ENCODE measurements at regions not wholly inside any gene's neighbourhood (a gene's known extent, or its start where the extent isn't known, plus 50 kb on each side); places are given as distances from the start of the nearest gene placed in this dataset.

DNA sequence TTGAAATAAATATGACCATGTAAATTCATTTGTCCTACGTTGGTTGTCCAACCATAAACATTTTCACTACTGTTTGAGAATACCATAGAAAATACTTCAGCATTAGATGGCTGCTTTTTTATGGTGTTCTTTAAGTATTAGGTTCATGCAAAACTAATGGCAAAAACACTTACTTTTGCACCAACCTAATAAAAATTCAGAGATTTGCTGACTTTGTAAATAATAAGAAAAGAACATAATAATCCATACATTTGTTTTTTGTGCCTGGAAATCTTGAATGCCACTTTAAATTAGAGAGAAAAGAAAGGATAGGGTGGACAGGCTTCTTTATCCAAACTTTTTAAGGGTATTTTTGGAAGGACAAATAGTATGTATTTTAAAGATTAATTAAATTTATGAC lies 719.7 kb upstream of the TYRP1 start:
- Histone ChIP-seq H3K4me3 (ENCODE audit: control insufficient read depth in 1 of 2, extremely low read depth in 1 of 2, low read length in 1 of 2) (no peak overlapping the region), H3K36me3 (ENCODE audit: control insufficient read depth in 2 of 2, extremely low read depth in 1 of 2, insufficient read depth in 1 of 2, low read length in 1 of 2) (no peaks in the 10 kb centered on the region), H3K4me1 (ENCODE audit: control insufficient read depth in 1 of 2, extremely low read depth in 1 of 2, insufficient read depth in 2 of 2, low read length in 2 of 2) (no peaks in the 10 kb centered on the region), H3K27me3 (replicated peaks in 1 of 2; ENCODE audit: control insufficient read depth in 2 of 2, extremely low read depth in 1 of 2, insufficient read depth in 2 of 2, low read length in 1 of 2) (no peaks in the 10 kb centered on the region), H3K9me3 (no peaks in the 10 kb centered on the region), H3K27ac (ENCODE audit: low read length) (no peak overlapping the region)
- H3K27ac Mint-ChIP-seq: no peak overlapping the region
- ChIA-PET POLR2A (no interaction called here), CTCF (no interaction called here)
- no peaks in the 10 kb centered on the region for H3K4me1 Mint-ChIP-seq
- H3K27me3 Mint-ChIP-seq: no peaks in the 10 kb centered on the region
- ATAC-seq (replicated peaks in 1 of 4): no peak
- H3K4me3 Mint-ChIP-seq: no peak overlapping the region
- H3K36me3 Mint-ChIP-seq: no peaks in the 10 kb centered on the region
- no CpG with 5 or more reads among the region's 1 CpG for WGBS (ENCODE audit: insufficient coverage)
- no peak for DNase-seq
- H3K9me3 Mint-ChIP-seq: peaks cover 14 to 32% (median 23%) of the 10 kb centered on the region in 3 donors

DNA sequence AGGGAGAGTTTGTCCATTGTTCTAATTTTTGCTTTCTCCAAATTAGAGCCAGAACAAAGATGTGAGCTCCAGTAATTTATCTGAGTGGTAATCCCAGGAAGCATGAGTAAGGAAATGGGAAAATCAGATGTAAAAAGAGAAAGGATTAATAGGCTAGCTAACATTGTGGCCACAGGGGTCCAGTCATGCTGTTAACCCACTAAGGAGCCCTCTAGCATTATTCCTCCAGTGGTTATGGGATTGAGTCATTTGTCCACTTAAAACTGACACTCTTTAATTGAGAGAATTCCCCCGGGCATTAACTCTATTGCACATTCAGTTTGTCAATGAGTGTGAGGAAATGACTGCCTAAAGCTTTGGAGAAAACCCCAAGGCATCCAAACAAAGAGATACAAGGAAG lies 700.3 kb upstream of the TYRP1 start:
- H3K27me3 Mint-ChIP-seq: no peaks in the 10 kb centered on the region
- CTCF ChIA-PET: interaction anchor here in 1 of 2 donors (0.6 kb wide), 1 partner anchor 41 kb away, joined by 3 read pairs; no protein-coding TSS in a partner anchor
- WGBS (ENCODE audit: insufficient coverage): no CpG with 5 or more reads among the region's 1 CpG

DNA sequence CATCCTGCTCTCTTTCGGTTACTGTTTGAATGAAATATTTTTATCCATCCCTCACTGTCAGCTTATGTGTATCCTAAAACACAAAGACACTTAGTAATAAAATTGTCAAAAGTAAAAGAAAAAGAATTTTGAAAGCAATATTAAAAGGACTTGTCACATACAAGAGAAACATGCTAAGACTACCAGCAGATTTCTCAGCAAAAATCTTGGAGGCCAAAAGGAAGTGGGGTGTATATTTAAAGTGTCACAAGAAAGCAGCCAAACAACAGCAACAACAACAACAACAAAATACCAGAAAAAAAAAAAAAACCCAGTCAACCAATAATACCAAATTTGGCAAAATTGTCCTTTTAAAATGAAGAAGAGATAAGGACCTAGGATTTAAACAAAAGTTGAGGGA lies 678.7 kb upstream of the TYRP1 start:
- Histone ChIP-seq H3K27me3 (replicated peaks in 1 of 2; ENCODE audit: control insufficient read depth in 2 of 2, extremely low read depth in 1 of 2, insufficient read depth in 2 of 2, low read length in 1 of 2) (no peaks in the 10 kb centered on the region), H3K9me3 (no peaks in the 10 kb centered on the region), H3K4me1 (ENCODE audit: control insufficient read depth in 1 of 2, extremely low read depth in 1 of 2, insufficient read depth in 2 of 2, low read length in 2 of 2) (no peaks in the 10 kb centered on the region), H3K36me3 (ENCODE audit: control insufficient read depth in 2 of 2, extremely low read depth in 1 of 2, insufficient read depth in 1 of 2, low read length in 1 of 2) (no peaks in the 10 kb centered on the region), H3K27ac (ENCODE audit: low read length) (no peak overlapping the region), H3K4me3 (ENCODE audit: control insufficient read depth in 1 of 2, extremely low read depth in 1 of 2, low read length in 1 of 2) (no peak overlapping the region)
- Mint-ChIP-seq H3K4me1 (no peaks in the 10 kb centered on the region), H3K9me3 (peaks cover 14 to 52% (median 28%) of the 10 kb centered on the region in 3 donors), H3K27ac (no peak overlapping the region), H3K4me3 (no peak overlapping the region), H3K36me3 (no peaks in the 10 kb centered on the region), H3K27me3 (no peaks in the 10 kb centered on the region)
- WGBS (ENCODE audit: insufficient coverage): no CpG with 5 or more reads among the region's 1 CpG
- ChIA-PET POLR2A (no interaction called here), CTCF (no interaction called here)
- no peak for ATAC-seq (replicated peaks in 1 of 4)
- DNase-seq: no peak

More for the DNA sequence above, 700.3 kb upstream of the TYRP1 start:
- H3K27me3 ChIP-seq (replicated peaks in 1 of 2; ENCODE audit: control insufficient read depth in 2 of 2, extremely low read depth in 1 of 2, insufficient read depth in 2 of 2, low read length in 1 of 2): no peaks in the 10 kb centered on the region
- no peaks in the 10 kb centered on the region for H3K4me1 ChIP-seq (ENCODE audit: control insufficient read depth in 1 of 2, extremely low read depth in 1 of 2, insufficient read depth in 2 of 2, low read length in 2 of 2)
- H3K9me3 ChIP-seq: peaks cover 3% of the 10 kb centered on the region
- no peak for ATAC-seq (replicated peaks in 1 of 4)
- Mint-ChIP-seq H3K36me3 (no peaks in the 10 kb centered on the region), H3K4me1 (no peaks in the 10 kb centered on the region), H3K4me3 (no peak overlapping the region), H3K27ac (no peak overlapping the region), H3K9me3 (peaks cover 9 to 17% (median 9%) of the 10 kb centered on the region in 3 donors)
- no peak for DNase-seq
- POLR2A ChIA-PET: interaction anchor here in 1 of 2 donors (0.5 kb wide), 1 partner anchor 393 kb away, joined by 3 read pairs; no protein-coding TSS in a partner anchor
- no peak overlapping the region for H3K4me3 ChIP-seq (ENCODE audit: control insufficient read depth in 1 of 2, extremely low read depth in 1 of 2, low read length in 1 of 2)
- H3K36me3 ChIP-seq (ENCODE audit: control insufficient read depth in 2 of 2, extremely low read depth in 1 of 2, insufficient read depth in 1 of 2, low read length in 1 of 2): no peaks in the 10 kb centered on the region
- no peak overlapping the region for H3K27ac ChIP-seq (ENCODE audit: low read length)

DNA sequence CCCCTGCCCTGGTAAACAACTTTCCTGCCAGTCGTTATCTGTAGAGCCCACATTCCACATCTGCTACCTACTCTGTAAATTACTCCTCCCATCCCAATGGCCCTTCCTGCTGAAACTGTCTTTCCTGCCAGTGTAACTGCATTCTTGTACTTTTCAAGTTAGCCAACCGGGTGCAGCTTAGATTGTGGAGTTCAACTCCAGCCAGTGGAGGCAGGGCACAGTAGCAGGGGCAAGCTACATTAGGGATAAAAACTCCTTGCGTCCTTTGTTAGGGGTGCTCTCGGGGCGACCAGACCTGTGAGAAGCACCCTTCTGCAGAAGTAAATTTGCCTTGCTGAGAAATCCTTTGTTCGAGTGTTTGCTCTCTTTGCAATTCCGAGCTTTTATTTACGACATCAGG lies 639.0 kb upstream of the TYRP1 start:
- H3K4me1 Mint-ChIP-seq: no peaks in the 10 kb centered on the region
- Histone ChIP-seq H3K9me3 (no peaks in the 10 kb centered on the region), H3K27ac (ENCODE audit: low read length) (no peak overlapping the region), H3K27me3 (replicated peaks in 1 of 2; ENCODE audit: control insufficient read depth in 2 of 2, extremely low read depth in 1 of 2, insufficient read depth in 2 of 2, low read length in 1 of 2) (no peaks in the 10 kb centered on the region), H3K4me3 (ENCODE audit: control insufficient read depth in 1 of 2, extremely low read depth in 1 of 2, low read length in 1 of 2) (no peak overlapping the region), H3K36me3 (ENCODE audit: control insufficient read depth in 2 of 2, extremely low read depth in 1 of 2, insufficient read depth in 1 of 2, low read length in 1 of 2) (no peaks in the 10 kb centered on the region), H3K4me1 (ENCODE audit: control insufficient read depth in 1 of 2, extremely low read depth in 1 of 2, insufficient read depth in 2 of 2, low read length in 2 of 2) (no peaks in the 10 kb centered on the region)
- CTCF ChIA-PET: no interaction called here
- H3K27me3 Mint-ChIP-seq: no peaks in the 10 kb centered on the region
- ATAC-seq (replicated peaks in 1 of 4) (no peak), DNase-seq (no peak)
- H3K4me3 Mint-ChIP-seq: no peak overlapping the region
- no peak overlapping the region for H3K27ac Mint-ChIP-seq
- 88% methylated on average over 2 of the region's 8 CpGs for WGBS (ENCODE audit: insufficient coverage)
- peaks cover 22 to 56% (median 34%) of the 10 kb centered on the region in 3 donors for H3K9me3 Mint-ChIP-seq
- H3K36me3 Mint-ChIP-seq: no peaks in the 10 kb centered on the region
- POLR2A ChIA-PET: interaction anchor here in 1 of 2 donors (0.7 kb wide), 1 partner anchor 432 kb away, joined by 4 read pairs; no protein-coding TSS in a partner anchor

DNA sequence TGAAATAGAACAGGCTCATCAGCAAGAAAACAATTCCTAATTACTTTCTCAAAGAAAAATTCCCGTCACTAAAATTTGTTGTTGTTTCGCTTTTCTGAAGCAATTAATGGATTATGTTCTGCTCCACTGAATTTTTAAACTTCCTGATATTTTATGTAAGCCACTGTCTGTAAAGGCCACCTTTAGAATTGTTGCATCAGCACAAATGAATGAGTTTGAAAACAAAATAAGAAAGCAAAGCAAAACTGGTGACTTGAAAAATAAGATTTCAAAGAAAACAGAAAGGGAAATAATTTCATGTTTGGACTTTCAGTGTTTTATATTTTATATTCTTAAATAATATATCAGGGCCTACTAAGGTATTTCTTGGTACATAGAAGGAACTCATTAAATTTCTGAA lies 636.3 kb upstream of the TYRP1 start:
- Mint-ChIP-seq H3K27ac (no peak overlapping the region), H3K9me3 (peaks cover 28 to 58% (median 46%) of the 10 kb centered on the region in 3 donors), H3K36me3 (no peaks in the 10 kb centered on the region), H3K27me3 (no peaks in the 10 kb centered on the region), H3K4me1 (no peaks in the 10 kb centered on the region), H3K4me3 (no peak overlapping the region)
- Histone ChIP-seq H3K36me3 (ENCODE audit: control insufficient read depth in 2 of 2, extremely low read depth in 1 of 2, insufficient read depth in 1 of 2, low read length in 1 of 2) (no peaks in the 10 kb centered on the region), H3K27ac (ENCODE audit: low read length) (no peak overlapping the region), H3K27me3 (replicated peaks in 1 of 2; ENCODE audit: control insufficient read depth in 2 of 2, extremely low read depth in 1 of 2, insufficient read depth in 2 of 2, low read length in 1 of 2) (no peaks in the 10 kb centered on the region), H3K9me3 (no peaks in the 10 kb centered on the region), H3K4me3 (ENCODE audit: control insufficient read depth in 1 of 2, extremely low read depth in 1 of 2, low read length in 1 of 2) (no peak overlapping the region), H3K4me1 (ENCODE audit: control insufficient read depth in 1 of 2, extremely low read depth in 1 of 2, insufficient read depth in 2 of 2, low read length in 2 of 2) (no peaks in the 10 kb centered on the region)
- ChIA-PET CTCF (no interaction called here), POLR2A (no interaction called here)
- ATAC-seq (replicated peaks in 1 of 4): no peak
- WGBS (ENCODE audit: insufficient coverage): 80% methylated on average over 2 of the region's 2 CpGs
- DNase-seq: no peak

DNA sequence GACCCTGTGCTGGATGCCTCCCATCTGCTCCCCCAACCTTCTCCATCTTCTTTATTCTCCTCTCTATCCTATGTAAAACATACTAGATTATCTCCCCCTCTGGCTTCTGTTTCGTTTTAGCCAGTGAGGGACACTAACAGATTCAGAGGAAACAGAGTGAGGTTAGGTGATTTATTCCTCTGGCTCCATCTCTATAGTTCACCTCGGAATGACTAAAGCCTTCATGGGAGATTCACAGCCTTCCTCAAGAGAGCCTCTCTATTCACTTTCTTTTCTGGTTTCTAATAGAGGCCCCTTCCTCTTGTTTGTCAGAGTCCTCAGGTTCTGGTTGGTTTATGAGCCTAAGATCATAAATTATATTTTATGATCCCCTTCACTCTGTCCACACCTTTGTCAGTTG lies 633.1 kb upstream of the TYRP1 start:
- Histone ChIP-seq H3K36me3 (ENCODE audit: control insufficient read depth in 2 of 2, extremely low read depth in 1 of 2, insufficient read depth in 1 of 2, low read length in 1 of 2) (no peaks in the 10 kb centered on the region), H3K4me1 (ENCODE audit: control insufficient read depth in 1 of 2, extremely low read depth in 1 of 2, insufficient read depth in 2 of 2, low read length in 2 of 2) (no peaks in the 10 kb centered on the region), H3K9me3 (no peaks in the 10 kb centered on the region), H3K4me3 (ENCODE audit: control insufficient read depth in 1 of 2, extremely low read depth in 1 of 2, low read length in 1 of 2) (no peak overlapping the region), H3K27me3 (replicated peaks in 1 of 2; ENCODE audit: control insufficient read depth in 2 of 2, extremely low read depth in 1 of 2, insufficient read depth in 2 of 2, low read length in 1 of 2) (no peaks in the 10 kb centered on the region), H3K27ac (ENCODE audit: low read length) (no peak overlapping the region)
- no peaks in the 10 kb centered on the region for H3K36me3 Mint-ChIP-seq
- POLR2A ChIA-PET: no interaction called here
- no peak overlapping the region for H3K27ac Mint-ChIP-seq
- CTCF ChIA-PET: no interaction called here
- peaks cover 7 to 35% (median 24%) of the 10 kb centered on the region in 3 donors for H3K9me3 Mint-ChIP-seq
- H3K27me3 Mint-ChIP-seq: no peaks in the 10 kb centered on the region
- DNase-seq (no peak), ATAC-seq (replicated peaks in 1 of 4) (no peak)
- WGBS (ENCODE audit: insufficient coverage): no CpG with 5 or more reads among the region's 2 CpGs
- H3K4me1 Mint-ChIP-seq: no peaks in the 10 kb centered on the region
- H3K4me3 Mint-ChIP-seq: no peak overlapping the region

DNA sequence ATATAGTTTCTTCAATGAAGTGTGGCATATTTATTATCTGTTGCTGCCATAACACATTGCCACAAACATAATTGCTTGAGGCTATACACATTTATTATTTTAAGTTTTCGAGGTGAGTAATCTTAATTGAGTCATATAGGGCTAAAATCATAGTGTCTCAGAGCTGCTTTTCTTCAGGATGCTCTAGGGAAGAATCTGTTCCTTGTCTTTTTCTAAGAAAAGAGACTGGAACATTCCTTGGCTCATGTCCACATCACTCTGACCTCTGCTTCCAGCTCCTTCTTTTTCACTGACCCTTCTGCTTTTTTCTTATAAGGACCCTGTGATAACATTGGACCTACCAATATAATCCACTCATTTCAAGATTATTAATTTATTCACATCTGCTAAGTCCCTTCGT lies 632.4 kb upstream of the TYRP1 start:
- Mint-ChIP-seq H3K27me3 (no peaks in the 10 kb centered on the region), H3K4me3 (no peak overlapping the region), H3K4me1 (no peaks in the 10 kb centered on the region), H3K27ac (no peak overlapping the region), H3K36me3 (no peaks in the 10 kb centered on the region), H3K9me3 (peaks cover 6 to 34% (median 22%) of the 10 kb centered on the region in 3 donors)
- Histone ChIP-seq H3K36me3 (ENCODE audit: control insufficient read depth in 2 of 2, extremely low read depth in 1 of 2, insufficient read depth in 1 of 2, low read length in 1 of 2) (no peaks in the 10 kb centered on the region), H3K4me1 (ENCODE audit: control insufficient read depth in 1 of 2, extremely low read depth in 1 of 2, insufficient read depth in 2 of 2, low read length in 2 of 2) (no peaks in the 10 kb centered on the region), H3K4me3 (ENCODE audit: control insufficient read depth in 1 of 2, extremely low read depth in 1 of 2, low read length in 1 of 2) (no peak overlapping the region), H3K27me3 (replicated peaks in 1 of 2; ENCODE audit: control insufficient read depth in 2 of 2, extremely low read depth in 1 of 2, insufficient read depth in 2 of 2, low read length in 1 of 2) (no peaks in the 10 kb centered on the region), H3K9me3 (no peaks in the 10 kb centered on the region), H3K27ac (ENCODE audit: low read length) (no peak overlapping the region)
- no CpG with 5 or more reads among the region's 2 CpGs for WGBS (ENCODE audit: insufficient coverage)
- no peak for ATAC-seq (replicated peaks in 1 of 4)
- no peak for DNase-seq
- ChIA-PET POLR2A (no interaction called here), CTCF (no interaction called here)

All from T-cell (primary cell).